SK-N-SH (cell line): ENCODE measurements at regions not wholly inside any gene's neighbourhood (a gene's known extent, or its start where the extent isn't known, plus 50 kb on each side); places are given as distances from the start of the nearest gene placed in this dataset.

Experiments used
- CTCF ChIA-PET: fragments of 300-600, 350-600 bp; formaldehyde crosslinking; extraction: SDS; loops from one replicate; lab custom pipeline; 2021; lab: Yijun Ruan, JAX
- POLR2A ChIA-PET: fragments of 350-600 bp; sonication (Branson Sonifier 250); formaldehyde crosslinking; extraction: SDS; loops from one replicate; lab custom pipeline; 2020; ENCODE audit warnings: antibody characterized with exemption, inconsistent platforms; lab: Yijun Ruan, JAX
- DNase-seq: peaks from one replicate; pipeline ENCODE4 v3.0.0; 2012
- H2AFZ ChIP-seq: fragments of 200-600 bp; sonication (generic); 2 replicates; pipeline ENCODE4 v1.8.1; 2016; ENCODE audit warnings: antibody characterized with exemption, mild to moderate bottlenecking, low read depth
- H3F3A ChIP-seq: fragments of 200-600 bp; sonication (generic); replicated peaks from 2 replicates; pipeline ENCODE3; 2016; ENCODE audit warnings: antibody characterized with exemption, mild to moderate bottlenecking; ENCODE audit not compliant: insufficient read depth
- H3K27ac ChIP-seq, 2 experiments: fragments of 200-500 bp in 1 of 2; fragments of 200-600 bp in 1 of 2; sonication (Bioruptor generic) in 1 of 2; sonication (generic), shearing (Covaris generic) in 1 of 2; 2 replicates each; pipeline versions ENCODE4 v1.5.1 to v1.6.1; 2014 to 2016; ENCODE audit warnings: low read depth in 2 of 2, inconsistent platforms in 1 of 2, low read length in 1 of 2, mild to moderate bottlenecking in 1 of 2, mixed read lengths in 1 of 2
- H3K27me3 ChIP-seq: fragments of 200-600 bp; sonication (generic), shearing (Covaris generic); 2 replicates; pipeline ENCODE4 v1.6.1; 2016; ENCODE audit warnings: mixed run types; ENCODE audit not compliant: insufficient read depth
- H3K36me3 ChIP-seq, 2 experiments: fragments of 200-500 bp in 1 of 2; fragments of 200-600 bp in 1 of 2; sonication (Bioruptor generic) in 1 of 2; sonication (generic) in 1 of 2; replicated peaks in 1 of 2; 2 replicates each; pipeline versions ENCODE3 to v1.5.1; 2014 to 2016; ENCODE audit warnings: low read length in 1 of 2, mild to moderate bottlenecking in 1 of 2; ENCODE audit not compliant: insufficient read depth in 2 of 2, control insufficient read depth in 1 of 2
- H3K4me1 ChIP-seq, 2 experiments: fragments of 200-500 bp in 1 of 2; fragments of 200-600 bp in 1 of 2; sonication (Bioruptor generic) in 1 of 2; sonication (generic), shearing (Covaris generic) in 1 of 2; 2 replicates each; pipeline versions ENCODE4 v1.5.1 to v1.6.1; 2014 to 2016; ENCODE audit warnings: low read depth in 1 of 2, low read length in 1 of 2, mixed run types in 1 of 2; ENCODE audit not compliant: insufficient read depth in 2 of 2, control insufficient read depth in 1 of 2
- H3K4me2 ChIP-seq: fragments of 200-600 bp; sonication (generic), shearing (Covaris generic); 2 replicates; pipeline ENCODE4 v1.6.1; 2017; ENCODE audit warnings: mixed run types
- H3K4me3 ChIP-seq, 2 experiments: fragments of 200-500 bp in 1 of 2; fragments of 200-600 bp in 1 of 2; sonication (Bioruptor generic) in 1 of 2; sonication (generic), shearing (Covaris generic) in 1 of 2; 2 replicates each; pipeline versions ENCODE4 v1.5.1 to v1.8.1; 2014 to 2016; ENCODE audit warnings: low read depth in 2 of 2, inconsistent platforms in 1 of 2, low read length in 1 of 2, mild to moderate bottlenecking in 1 of 2, mixed read lengths in 1 of 2, moderate library complexity in 1 of 2
- H3K79me2 ChIP-seq: fragments of 200-600 bp; sonication (generic); 2 replicates; pipeline ENCODE4 v1.8.1; 2017; ENCODE audit warnings: mild to moderate bottlenecking; ENCODE audit not compliant: insufficient read depth
- H3K9ac ChIP-seq: fragments of 200-600 bp; sonication (generic); 2 replicates; pipeline ENCODE4 v1.6.1; 2017; ENCODE audit warnings: mixed run types
- H3K9me2 ChIP-seq: fragments of 200-600 bp; sonication (generic); 2 replicates; pipeline ENCODE4 v1.6.1; 2017; ENCODE audit warnings: mixed run types
- H3K9me3 ChIP-seq: fragments of 200-600 bp; sonication (generic); 2 replicates; pipeline ENCODE4 v1.6.1; 2017; ENCODE audit warnings: mixed run types, mild to moderate bottlenecking, moderate library complexity
- H4K20me1 ChIP-seq: fragments of 200-600 bp; sonication (generic); 2 replicates; pipeline ENCODE4 v1.6.1; 2017; ENCODE audit warnings: mild to moderate bottlenecking, mixed run types; ENCODE audit not compliant: insufficient read depth
- ELF1 ChIP-seq: IDR thresholded peaks from 2 replicates; pipeline ENCODE4 v1.4.0; 2012
- EZH2phosphoT487 ChIP-seq: fragments of 200-600 bp; sonication (generic); IDR thresholded peaks from 2 replicates; pipeline ENCODE4 v1.6.1; 2017; ENCODE audit warnings: low read depth, mixed run types, mild to moderate bottlenecking, antibody characterized with exemption, moderate library complexity, borderline replicate concordance
- FOSL2 ChIP-seq: IDR thresholded peaks from 2 replicates; pipeline ENCODE4 v1.4.0; 2012; ENCODE audit warnings: low read depth, mild to moderate bottlenecking, moderate library complexity, borderline replicate concordance
- FOXJ3 ChIP-seq: sonication (generic); formaldehyde crosslinking; IDR thresholded peaks from 2 replicates; pipeline ENCODE4 v1.5.1; 2020; ENCODE audit warnings: mild to moderate bottlenecking, missing genetic modification reagents
- MXI1 ChIP-seq: IDR thresholded peaks from 2 replicates; pipeline ENCODE4 v1.6.1; 2012; ENCODE audit warnings: mild to moderate bottlenecking, low read depth, low read length, improper control_type of control experiment
- NFIC ChIP-seq: IDR thresholded peaks from 2 replicates; pipeline ENCODE4 v1.4.0; 2012; ENCODE audit warnings: borderline replicate concordance
- NRF1 ChIP-seq: IDR thresholded peaks from 2 replicates; pipeline ENCODE4 v1.6.1; 2012; ENCODE audit warnings: low read depth, mild to moderate bottlenecking, low read length
- RAD21 ChIP-seq: IDR thresholded peaks from 2 replicates; pipeline ENCODE4 v1.6.1; 2012; ENCODE audit warnings: mild to moderate bottlenecking, low read length
- RFX5 ChIP-seq: IDR thresholded peaks from 2 replicates; pipeline ENCODE4 v1.6.1; 2012; ENCODE audit warnings: mild to moderate bottlenecking, improper control_type of control experiment, low read length
- SMC3 ChIP-seq: IDR thresholded peaks from 2 replicates; pipeline ENCODE4 v1.6.1; 2012; ENCODE audit warnings: low read depth, low read length, improper control_type of control experiment
- TAF1 ChIP-seq: IDR thresholded peaks from 2 replicates; pipeline ENCODE4 v1.6.1; 2012; ENCODE audit warnings: low read depth, mild to moderate bottlenecking, low read length, moderate library complexity, borderline replicate concordance
- TEAD4 ChIP-seq: IDR thresholded peaks from 2 replicates; pipeline ENCODE4 v1.4.0; 2012; ENCODE audit warnings: mild to moderate bottlenecking, borderline replicate concordance; ENCODE audit not compliant: insufficient read depth
- YY1 ChIP-seq: IDR thresholded peaks from 2 replicates; pipeline ENCODE4 v1.4.0; 2012; ENCODE audit warnings: low read depth, mild to moderate bottlenecking
- WGBS: methylation state at CpG from one replicate; pipeline ENCODE4 v1.1.6; 2017; ENCODE audit warnings: low lambda C conversion rate; 5-methylcytosine and 5-hydroxymethylcytosine counted together
- TF ChIP-seq, protein P1 (sequence below): IDR thresholded peaks from 2 replicates; pipeline ENCODE4 v1.4.0; 2012; ENCODE audit warnings: low read depth
- TF ChIP-seq, protein P2 (sequence below): fragments of 150-350 bp; IDR thresholded peaks from 2 replicates; pipeline ENCODE4 v1.6.1; 2017; ENCODE audit warnings: antibody characterized with exemption, low read length, low read depth, borderline replicate concordance
- TF ChIP-seq, protein P3 (sequence below): IDR thresholded peaks from 2 replicates; pipeline ENCODE4 v1.4.0; 2012; ENCODE audit warnings: low read depth, borderline replicate concordance
- TF ChIP-seq, protein P4 (sequence below): fragments of 150-350 bp; IDR thresholded peaks from 2 replicates; pipeline ENCODE4 v1.6.1; 2016; ENCODE audit warnings: mild to moderate bottlenecking, low read depth, low read length

DNA sequence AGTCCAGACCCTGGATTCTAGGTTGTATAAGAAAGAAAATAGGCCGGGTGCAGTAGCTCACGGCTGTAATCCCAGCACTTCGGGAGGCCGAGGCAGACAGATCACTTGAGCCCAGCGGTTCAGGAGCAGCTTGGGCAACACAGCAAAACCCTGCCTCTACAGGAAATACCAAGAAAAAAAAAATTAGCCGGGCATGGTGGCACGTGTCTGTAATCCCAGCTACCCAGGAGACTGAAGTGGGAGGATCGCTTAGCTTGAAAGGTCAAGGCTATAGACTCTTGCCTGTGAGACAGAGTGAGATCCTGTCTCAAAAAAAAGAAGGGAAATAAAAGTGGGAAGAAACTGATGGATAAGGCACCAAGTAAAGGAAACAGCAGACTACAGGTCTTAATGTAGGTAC is 287.9 kb upstream of the KLF14 start (continued):
- TF ChIP-seq, protein P1, sequence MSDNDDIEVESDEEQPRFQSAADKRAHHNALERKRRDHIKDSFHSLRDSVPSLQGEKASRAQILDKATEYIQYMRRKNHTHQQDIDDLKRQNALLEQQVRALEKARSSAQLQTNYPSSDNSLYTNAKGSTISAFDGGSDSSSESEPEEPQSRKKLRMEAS = no peak

DNA sequence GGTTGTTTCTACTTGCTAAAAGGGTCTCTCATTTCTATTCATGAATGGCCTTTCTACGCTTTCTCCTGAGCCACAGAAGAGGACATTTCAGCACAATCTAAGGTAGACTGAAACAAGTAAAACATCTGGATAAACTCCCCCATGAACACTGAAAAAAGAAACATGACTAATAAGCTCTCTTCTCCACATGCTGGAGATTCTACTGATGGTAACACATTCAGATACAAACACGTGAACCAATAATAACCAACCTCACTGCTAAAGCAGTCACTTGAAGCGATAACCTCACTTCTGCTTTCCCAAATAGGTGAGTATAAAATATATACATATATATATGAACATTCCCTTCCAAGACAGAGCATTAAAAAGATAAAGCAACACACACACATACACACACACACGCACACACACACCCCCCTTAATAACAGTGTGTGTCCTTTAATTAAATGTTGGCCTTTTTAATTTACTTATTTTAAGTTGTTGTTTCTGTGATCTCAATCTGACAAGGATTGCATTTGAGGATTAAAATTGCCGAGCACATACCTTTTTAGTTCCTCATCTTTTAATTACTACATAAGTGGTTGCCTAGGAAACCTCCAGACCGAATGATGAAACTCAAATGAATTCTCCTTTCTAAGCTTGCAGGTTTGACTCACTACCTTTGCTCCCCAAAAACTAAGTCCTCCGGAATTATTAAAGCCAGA is 292.4 kb upstream of the KLF14 start:
- peaks cover 6% of the 10 kb centered on the region for H3F3A ChIP-seq
- CTCF ChIA-PET = interaction anchor here (0.6 to 7.4 kb wide), 8 partner anchors 14 to 478 kb away, joined by 3 to 46 read pairs (median 4); no protein-coding TSS in a partner anchor
- peak overlapping the region in 1 of 2 experiments; percentile 46; a peak in 2 of 4 replicates for H3K27ac ChIP-seq
- H3K4me2 ChIP-seq = peak overlapping the region; percentile 7; the same call in 1 of the 2 replicates
- peaks cover 9 to 16% of the 10 kb centered on the region in 2 experiments; a peak in 3 of 4 replicates for H3K4me1 ChIP-seq
- no peak for DNase-seq
- TF ChIP-seq TEAD4 = no peak
- TF ChIP-seq FOSL2 = peak; percentile 3; the same call in 1 of the 2 replicates
- no peak for TF ChIP-seq RFX5
- TF ChIP-seq MXI1 = no peak
- POLR2A ChIA-PET = interaction anchor here (0.7 kb wide), 1 partner anchor 88 kb away, joined by 3 read pairs; no protein-coding TSS in a partner anchor
- H3K4me3 ChIP-seq = no peak overlapping the region
- WGBS = 68% methylated on average over 7 of the region's 7 CpGs
- H3K9ac ChIP-seq = no peak overlapping the region
- H4K20me1 ChIP-seq = peaks cover 3% of the 10 kb centered on the region; the same call in 1 of the 2 replicates
- peaks cover 0 to 15% of the 10 kb centered on the region in 2 experiments for H3K36me3 ChIP-seq
- H2AFZ ChIP-seq = no peak overlapping the region
- H3K9me3 ChIP-seq = no peaks in the 10 kb centered on the region
- no peaks in the 10 kb centered on the region for H3K9me2 ChIP-seq
- H3K27me3 ChIP-seq = no peaks in the 10 kb centered on the region
- peaks cover 57% of the 10 kb centered on the region for H3K79me2 ChIP-seq

DNA sequence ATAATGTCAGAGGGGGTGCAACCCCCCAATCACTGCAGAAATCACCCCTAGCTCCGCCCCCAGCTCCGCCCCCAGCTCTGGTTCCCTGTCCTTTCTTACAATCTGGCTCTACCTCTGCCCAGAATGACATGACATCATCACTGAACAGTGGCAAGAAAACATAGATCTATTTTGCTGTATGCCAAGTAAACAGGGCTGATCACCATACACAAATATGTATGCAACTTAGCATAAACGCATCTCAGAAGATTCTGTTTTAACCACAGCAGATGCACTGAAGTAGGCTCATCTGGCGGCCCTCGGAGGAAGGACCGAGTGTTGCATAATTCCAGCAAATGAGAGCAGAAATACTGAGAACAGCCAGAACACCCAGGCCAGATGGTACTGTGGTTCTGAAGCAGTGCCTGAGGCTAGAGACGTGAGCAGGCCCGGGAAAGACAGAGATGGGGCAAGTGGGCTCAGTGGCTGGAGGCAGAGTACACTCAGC is 293.3 kb upstream of the KLF14 start:
- Histone ChIP-seq H3K27ac (peak overlapping the region; percentile 13 to 46), H3K27me3 (no peaks in the 10 kb centered on the region), H3K9me2 (no peaks in the 10 kb centered on the region), H3F3A (peaks cover 6% of the 10 kb centered on the region), H3K79me2 (peaks cover 60% of the 10 kb centered on the region), H4K20me1 (peaks cover 6% of the 10 kb centered on the region; the same call in 1 of the 2 replicates), H3K4me3 (no peak overlapping the region), H3K4me2 (peak overlapping the region; percentile 7; the same call in 1 of the 2 replicates), H3K9me3 (no peaks in the 10 kb centered on the region), H3K9ac (no peak overlapping the region), H2AFZ (no peak overlapping the region), H3K4me1 (peaks cover 9 to 20% of the 10 kb centered on the region in 2 experiments; a peak in 3 of 4 replicates), H3K36me3 (peaks cover 0 to 16% of the 10 kb centered on the region in 2 experiments)
- POLR2A ChIA-PET = interaction anchor here (0.7 kb wide), 1 partner anchor 89 kb away, joined by 3 read pairs; no protein-coding TSS in a partner anchor
- WGBS = 55% methylated on average over 8 of the region's 8 CpGs
- DNase-seq = peak; percentile 65
- CTCF ChIA-PET = interaction anchor here (0.6 to 7.4 kb wide), 8 partner anchors 13 to 130 kb away, joined by 3 to 46 read pairs (median 4); no protein-coding TSS in a partner anchor
- TF ChIP-seq SMC3 (no peak), MXI1 (no peak; the same call in 1 of the 2 replicates), NFIC (no peak), RAD21 (no peak), FOXJ3 (CRISPR knock-in tag) (0 out of 2 replicates have a peak, but pooled peaks have one; percentile 38), YY1 (no peak), ELF1 (no peak), TEAD4 (no peak), NRF1 (no peak), TAF1 (no peak), EZH2phosphoT487 (no peak)
- TF ChIP-seq, protein P2, sequence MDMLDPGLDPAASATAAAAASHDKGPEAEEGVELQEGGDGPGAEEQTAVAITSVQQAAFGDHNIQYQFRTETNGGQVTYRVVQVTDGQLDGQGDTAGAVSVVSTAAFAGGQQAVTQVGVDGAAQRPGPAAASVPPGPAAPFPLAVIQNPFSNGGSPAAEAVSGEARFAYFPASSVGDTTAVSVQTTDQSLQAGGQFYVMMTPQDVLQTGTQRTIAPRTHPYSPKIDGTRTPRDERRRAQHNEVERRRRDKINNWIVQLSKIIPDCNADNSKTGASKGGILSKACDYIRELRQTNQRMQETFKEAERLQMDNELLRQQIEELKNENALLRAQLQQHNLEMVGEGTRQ = no peak
- TF ChIP-seq, protein P3, sequence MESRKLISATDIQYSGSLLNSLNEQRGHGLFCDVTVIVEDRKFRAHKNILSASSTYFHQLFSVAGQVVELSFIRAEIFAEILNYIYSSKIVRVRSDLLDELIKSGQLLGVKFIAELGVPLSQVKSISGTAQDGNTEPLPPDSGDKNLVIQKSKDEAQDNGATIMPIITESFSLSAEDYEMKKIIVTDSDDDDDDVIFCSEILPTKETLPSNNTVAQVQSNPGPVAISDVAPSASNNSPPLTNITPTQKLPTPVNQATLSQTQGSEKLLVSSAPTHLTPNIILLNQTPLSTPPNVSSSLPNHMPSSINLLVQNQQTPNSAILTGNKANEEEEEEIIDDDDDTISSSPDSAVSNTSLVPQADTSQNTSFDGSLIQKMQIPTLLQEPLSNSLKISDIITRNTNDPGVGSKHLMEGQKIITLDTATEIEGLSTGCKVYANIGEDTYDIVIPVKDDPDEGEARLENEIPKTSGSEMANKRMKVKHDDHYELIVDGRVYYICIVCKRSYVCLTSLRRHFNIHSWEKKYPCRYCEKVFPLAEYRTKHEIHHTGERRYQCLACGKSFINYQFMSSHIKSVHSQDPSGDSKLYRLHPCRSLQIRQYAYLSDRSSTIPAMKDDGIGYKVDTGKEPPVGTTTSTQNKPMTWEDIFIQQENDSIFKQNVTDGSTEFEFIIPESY = no peak
- TF ChIP-seq, protein P4, sequence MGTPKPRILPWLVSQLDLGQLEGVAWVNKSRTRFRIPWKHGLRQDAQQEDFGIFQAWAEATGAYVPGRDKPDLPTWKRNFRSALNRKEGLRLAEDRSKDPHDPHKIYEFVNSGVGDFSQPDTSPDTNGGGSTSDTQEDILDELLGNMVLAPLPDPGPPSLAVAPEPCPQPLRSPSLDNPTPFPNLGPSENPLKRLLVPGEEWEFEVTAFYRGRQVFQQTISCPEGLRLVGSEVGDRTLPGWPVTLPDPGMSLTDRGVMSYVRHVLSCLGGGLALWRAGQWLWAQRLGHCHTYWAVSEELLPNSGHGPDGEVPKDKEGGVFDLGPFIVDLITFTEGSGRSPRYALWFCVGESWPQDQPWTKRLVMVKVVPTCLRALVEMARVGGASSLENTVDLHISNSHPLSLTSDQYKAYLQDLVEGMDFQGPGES = no peak
- TF ChIP-seq, protein P1 = no peak
